A549 (cell line): ENCODE measurements at regions not wholly inside any gene's neighbourhood (a gene's known extent, or its start where the extent isn't known, plus 50 kb on each side); places are given as distances from the start of the nearest gene placed in this dataset.

ENCODE experiments used
- ATAC-seq, 2 experiments: fragments of 200-7000 bp in 1 of 2; fragments of >200 bp in 1 of 2; cut with Nextera tagmentation in 1 of 2; cut with Tn5 transposase in 1 of 2; 3 replicates each; pipeline versions ENCODE4 v1.8.0 to v1.9.1; 2018 to 2020; ENCODE audit warnings: mild to moderate bottlenecking in 1 of 2, moderate library complexity in 1 of 2
- CTCF ChIA-PET: fragments of 300-600 bp; sonication (Branson Sonifier 250); formaldehyde crosslinking; extraction: SDS; loops from one replicate; lab custom pipeline; 2021; ENCODE audit warnings: antibody characterized with exemption, inconsistent platforms; lab: Yijun Ruan, JAX
- POLR2A ChIA-PET: fragments of 350-600 bp; formaldehyde crosslinking; extraction: SDS; loops from one replicate; lab custom pipeline; 2021; ENCODE audit warnings: antibody characterized with exemption, inconsistent platforms; lab: Yijun Ruan, JAX
- DNase-seq, 2 experiments: peaks; one replicate each; pipeline versions ENCODE4 v3.0.0 to v3.0.0-alpha.2; 2011 to 2016; ENCODE audit warnings: low read depth in 1 of 2, low spot score in 1 of 2
- FAIRE-seq: peaks from 2 replicates; lab custom pipeline; 2011; peaks lifted over from hg19 to GRCh38; lab: Jason Lieb, UNC
- H3K27ac ChIP-seq, 2 experiments: fragments of >200 bp; sonication (Bioruptor Twin); formaldehyde crosslinking; 3 replicates each; pipeline ENCODE4 v1.5.1; 2016 to 2017
- H3K4me1 ChIP-seq: fragments of >200 bp; sonication (Bioruptor Twin); formaldehyde crosslinking; 3 replicates; pipeline ENCODE4 v1.6.1; 2016
- H3K4me2 ChIP-seq: fragments of >200 bp; sonication (Bioruptor Twin); formaldehyde crosslinking; 3 replicates; pipeline ENCODE4 v1.6.1; 2016
- H3K4me3 ChIP-seq: fragments of >200 bp; sonication (Bioruptor Twin); formaldehyde crosslinking; 3 replicates; pipeline ENCODE4 v1.5.1; 2016
- H3K9me3 ChIP-seq: fragments of >200 bp; sonication (Bioruptor Twin); formaldehyde crosslinking; 3 replicates; pipeline ENCODE4 v1.6.1; 2016
- CBX2 ChIP-seq: fragments of 200-600 bp; sonication (generic); IDR thresholded peaks from 2 replicates; pipeline ENCODE4 v1.6.1; 2016; ENCODE audit warnings: low read depth, mild to moderate bottlenecking, borderline replicate concordance
- CHD2 ChIP-seq: fragments of 150-350 bp; IDR thresholded peaks from 2 replicates; pipeline ENCODE4 v1.6.1; 2014; ENCODE audit warnings: low read length; ENCODE audit not compliant: partially characterized antibody
- CHD4 ChIP-seq: fragments of 200-600 bp; sonication (generic); IDR thresholded peaks from 2 replicates; pipeline ENCODE4 v1.6.1; 2016; ENCODE audit warnings: antibody characterized with exemption, mild to moderate bottlenecking, borderline replicate concordance
- EP300 ChIP-seq, 2 experiments: fragments of >200 bp; sonication (Bioruptor Twin); formaldehyde crosslinking; IDR thresholded peaks; 2 replicates in 1 of 2; 3 replicates in 1 of 2; pipeline ENCODE4 v1.6.1; 2016 to 2017
- FOSB ChIP-seq: fragments of 250-450 bp; sonication (Bioruptor Pico); IDR thresholded peaks from 2 replicates; pipeline ENCODE4 v1.5.0; 2020; ENCODE audit warnings: mild to moderate bottlenecking, moderate library complexity
- FOSL2 ChIP-seq, 2 experiments: fragments of 450-650 bp in 1 of 2; fragments of >200 bp in 1 of 2; sonication (Bioruptor Twin) in 1 of 2; formaldehyde crosslinking; IDR thresholded peaks; 2 replicates each; pipeline versions ENCODE4 v1.5.0 to v1.6.1; 2016 to 2020; ENCODE audit warnings: mild to moderate bottlenecking in 1 of 2, moderate library complexity in 1 of 2
- FOXS1 ChIP-seq: fragments of 250-450 bp; sonication (Bioruptor Pico); IDR thresholded peaks from 2 replicates; pipeline ENCODE4 v1.5.0; 2020; ENCODE audit warnings: mild to moderate bottlenecking, moderate library complexity
- MAFK ChIP-seq: fragments of 450-650 bp; IDR thresholded peaks from 2 replicates; pipeline ENCODE4 v1.6.1; 2014; ENCODE audit not compliant: partially characterized antibody
- NFE2L2 ChIP-seq: fragments of 150-350 bp; conservative IDR thresholded peaks from 2 replicates; pipeline ENCODE4 v1.6.1; 2014; ENCODE audit warnings: low read length
- POLR2AphosphoS2 ChIP-seq: conservative IDR thresholded peaks from 2 replicates; pipeline ENCODE4 v1.6.1; 2012; ENCODE audit warnings: low read length, improper control_type of control experiment, inconsistent platforms
- RAD21 ChIP-seq, 2 experiments: fragments of >200 bp in 1 of 2; sonication (Bioruptor Twin) in 1 of 2; formaldehyde crosslinking in 1 of 2; IDR thresholded peaks in 1 of 2; conservative IDR thresholded peaks in 1 of 2; 2 replicates in 1 of 2; 3 replicates in 1 of 2; pipeline ENCODE4 v1.6.1; 2012 to 2018; ENCODE audit warnings: inconsistent platforms in 1 of 2
- RFX5 ChIP-seq: fragments of 450-650 bp; IDR thresholded peaks from 2 replicates; pipeline ENCODE4 v1.7.1; 2014; ENCODE audit warnings: antibody characterized with exemption, mild to moderate bottlenecking, moderate library complexity
- SMC3 ChIP-seq: fragments of >200 bp; sonication (Bioruptor Twin); formaldehyde crosslinking; IDR thresholded peaks from 3 replicates; pipeline ENCODE4 v1.6.1; 2018; ENCODE audit warnings: inconsistent platforms
- TFCP2L1 ChIP-seq: fragments of 250-450 bp; sonication (Bioruptor Pico); IDR thresholded peaks from 2 replicates; pipeline ENCODE4 v1.5.0; 2021; ENCODE audit warnings: mild to moderate bottlenecking
- ZNF302 ChIP-seq: fragments of 250-450 bp; sonication (Bioruptor Pico); IDR thresholded peaks from 2 replicates; pipeline ENCODE4 v1.9.0; 2021; ENCODE audit warnings: inconsistent platforms, mild to moderate bottlenecking, moderate library complexity
- WGBS: methylation state at CpG from one replicate; pipeline ENCODE4 v1.1.6; 2017; ENCODE audit errors: missing lambda C conversion rate; 5-methylcytosine and 5-hydroxymethylcytosine counted together
- TF ChIP-seq, protein P1 (sequence below): fragments of 250-450 bp; sonication (Bioruptor Pico); IDR thresholded peaks from 2 replicates; pipeline ENCODE4 v1.5.0; 2020; ENCODE audit warnings: low read depth, mild to moderate bottlenecking, moderate library complexity
- TF ChIP-seq, protein P2 (sequence below): fragments of 200-600 bp; sonication (generic); IDR thresholded peaks from 2 replicates; pipeline ENCODE4 v1.6.1; 2016; ENCODE audit warnings: antibody characterized with exemption, mild to moderate bottlenecking, moderate library complexity
- TF ChIP-seq, protein P3 (sequence below): fragments of >200 bp; sonication (Bioruptor Twin); formaldehyde crosslinking; IDR thresholded peaks from 3 replicates; pipeline ENCODE4 v1.6.1; 2016
- TF ChIP-seq, protein P4 (sequence below): fragments of >200 bp; sonication (Bioruptor Twin); formaldehyde crosslinking; IDR thresholded peaks from 3 replicates; pipeline ENCODE4 v1.5.1; 2016
- TF ChIP-seq, protein P5 (sequence below): IDR thresholded peaks from 2 replicates; pipeline ENCODE4 v1.6.1; 2012
- TF ChIP-seq, protein P6 (sequence below): fragments of 450-650 bp; IDR thresholded peaks from 2 replicates; pipeline ENCODE4 v1.6.1; 2014; ENCODE audit warnings: antibody characterized with exemption

DNA sequence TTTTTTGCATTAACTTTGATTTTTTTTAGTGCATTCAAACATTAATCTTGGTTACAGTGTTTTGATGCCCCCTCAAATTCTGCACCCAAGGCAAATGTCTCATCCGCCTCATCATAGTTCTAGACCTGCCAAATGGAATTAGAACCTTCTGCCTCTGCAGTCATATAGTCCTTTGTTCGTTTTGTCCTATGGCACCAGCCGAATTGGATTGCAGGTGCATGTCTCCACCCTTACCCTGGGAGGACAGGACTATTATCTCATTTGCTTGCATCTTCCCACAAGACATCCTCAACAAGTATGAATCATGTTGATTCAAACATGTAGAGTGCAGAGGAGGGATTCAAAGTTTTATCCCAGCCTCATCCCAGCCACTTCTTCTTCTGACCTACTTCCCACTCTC, 579.1 kb downstream of the VRK1 start:
- CTCF ChIA-PET: no interaction called here
- POLR2A ChIA-PET: no interaction called here
- DNase-seq: no peak

DNA sequence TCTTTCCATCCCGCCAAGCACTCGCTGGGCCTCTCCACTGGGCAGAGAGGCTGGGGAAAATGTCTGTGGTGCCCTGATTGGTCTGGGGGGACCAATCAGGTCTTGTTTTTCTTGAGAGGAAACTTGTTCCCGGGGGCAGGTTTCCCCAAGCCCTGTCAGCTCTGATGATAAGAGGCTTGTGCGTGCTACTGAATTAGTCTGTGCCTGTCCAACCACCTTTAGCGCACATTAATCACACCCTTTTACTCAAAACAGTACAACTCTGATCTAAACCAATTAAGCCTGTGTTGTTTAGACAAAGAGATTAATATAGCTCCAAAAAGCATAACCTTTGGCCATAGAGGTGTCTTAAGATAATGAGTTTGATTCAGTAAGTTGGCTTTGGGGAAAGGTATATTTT, 580.4 kb downstream of the VRK1 start:
- FAIRE-seq: no peak
- Histone ChIP-seq H3K9me3 (no peaks in the 10 kb centered on the region), H3K4me3 (no peak overlapping the region), H3K4me1 (no peaks in the 10 kb centered on the region)
- POLR2A ChIA-PET: no interaction called here
- TF ChIP-seq ZNF302 (CRISPR knock-in tag) (no peak), RAD21 (conservative IDR thresholded peaks at IDR 0.05 in 1 of 2, IDR thresholded peaks at IDR 0.05 in 1 of 2) (no peak), CHD4 (no peak), EP300 (IDR thresholded peaks at IDR 0.05) (no peak), FOSL2 (IDR thresholded peaks at IDR 0.05) (no peak), FOSL2 (CRISPR knock-in tag; IDR thresholded peaks at IDR 0.05) (no peak)
- TF ChIP-seq, protein P1, sequence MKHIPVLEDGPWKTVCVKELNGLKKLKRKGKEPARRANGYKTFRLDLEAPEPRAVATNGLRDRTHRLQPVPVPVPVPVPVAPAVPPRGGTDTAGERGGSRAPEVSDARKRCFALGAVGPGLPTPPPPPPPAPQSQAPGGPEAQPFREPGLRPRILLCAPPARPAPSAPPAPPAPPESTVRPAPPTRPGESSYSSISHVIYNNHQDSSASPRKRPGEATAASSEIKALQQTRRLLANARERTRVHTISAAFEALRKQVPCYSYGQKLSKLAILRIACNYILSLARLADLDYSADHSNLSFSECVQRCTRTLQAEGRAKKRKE (CRISPR knock-in tag): no peak
- TF ChIP-seq, protein P2, sequence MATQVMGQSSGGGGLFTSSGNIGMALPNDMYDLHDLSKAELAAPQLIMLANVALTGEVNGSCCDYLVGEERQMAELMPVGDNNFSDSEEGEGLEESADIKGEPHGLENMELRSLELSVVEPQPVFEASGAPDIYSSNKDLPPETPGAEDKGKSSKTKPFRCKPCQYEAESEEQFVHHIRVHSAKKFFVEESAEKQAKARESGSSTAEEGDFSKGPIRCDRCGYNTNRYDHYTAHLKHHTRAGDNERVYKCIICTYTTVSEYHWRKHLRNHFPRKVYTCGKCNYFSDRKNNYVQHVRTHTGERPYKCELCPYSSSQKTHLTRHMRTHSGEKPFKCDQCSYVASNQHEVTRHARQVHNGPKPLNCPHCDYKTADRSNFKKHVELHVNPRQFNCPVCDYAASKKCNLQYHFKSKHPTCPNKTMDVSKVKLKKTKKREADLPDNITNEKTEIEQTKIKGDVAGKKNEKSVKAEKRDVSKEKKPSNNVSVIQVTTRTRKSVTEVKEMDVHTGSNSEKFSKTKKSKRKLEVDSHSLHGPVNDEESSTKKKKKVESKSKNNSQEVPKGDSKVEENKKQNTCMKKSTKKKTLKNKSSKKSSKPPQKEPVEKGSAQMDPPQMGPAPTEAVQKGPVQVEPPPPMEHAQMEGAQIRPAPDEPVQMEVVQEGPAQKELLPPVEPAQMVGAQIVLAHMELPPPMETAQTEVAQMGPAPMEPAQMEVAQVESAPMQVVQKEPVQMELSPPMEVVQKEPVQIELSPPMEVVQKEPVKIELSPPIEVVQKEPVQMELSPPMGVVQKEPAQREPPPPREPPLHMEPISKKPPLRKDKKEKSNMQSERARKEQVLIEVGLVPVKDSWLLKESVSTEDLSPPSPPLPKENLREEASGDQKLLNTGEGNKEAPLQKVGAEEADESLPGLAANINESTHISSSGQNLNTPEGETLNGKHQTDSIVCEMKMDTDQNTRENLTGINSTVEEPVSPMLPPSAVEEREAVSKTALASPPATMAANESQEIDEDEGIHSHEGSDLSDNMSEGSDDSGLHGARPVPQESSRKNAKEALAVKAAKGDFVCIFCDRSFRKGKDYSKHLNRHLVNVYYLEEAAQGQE: no peak
- TF ChIP-seq, all 56 proteins: peak for 0
- CTCF ChIA-PET: no interaction called here
- 29% methylated on average over 5 of the region's 5 CpGs for WGBS
- Histone ChIP-seq H3K27ac (no peak overlapping the region), H3K4me2 (no peak overlapping the region)
- ATAC-seq (no peak), DNase-seq (no peak)

More for the DNA sequence above, 579.1 kb downstream of the VRK1 start:
- Histone ChIP-seq H3K4me2 (no peak overlapping the region), H3K27ac (no peak overlapping the region), H3K9me3 (no peaks in the 10 kb centered on the region), H3K4me3 (no peak overlapping the region), H3K4me1 (no peaks in the 10 kb centered on the region)
- ATAC-seq (no peak), FAIRE-seq (no peak)
- TF ChIP-seq FOSB (CRISPR knock-in tag): no peak
- TF ChIP-seq CBX2: no peak
- TF ChIP-seq NFE2L2: no peak
- TF ChIP-seq, protein P3, sequence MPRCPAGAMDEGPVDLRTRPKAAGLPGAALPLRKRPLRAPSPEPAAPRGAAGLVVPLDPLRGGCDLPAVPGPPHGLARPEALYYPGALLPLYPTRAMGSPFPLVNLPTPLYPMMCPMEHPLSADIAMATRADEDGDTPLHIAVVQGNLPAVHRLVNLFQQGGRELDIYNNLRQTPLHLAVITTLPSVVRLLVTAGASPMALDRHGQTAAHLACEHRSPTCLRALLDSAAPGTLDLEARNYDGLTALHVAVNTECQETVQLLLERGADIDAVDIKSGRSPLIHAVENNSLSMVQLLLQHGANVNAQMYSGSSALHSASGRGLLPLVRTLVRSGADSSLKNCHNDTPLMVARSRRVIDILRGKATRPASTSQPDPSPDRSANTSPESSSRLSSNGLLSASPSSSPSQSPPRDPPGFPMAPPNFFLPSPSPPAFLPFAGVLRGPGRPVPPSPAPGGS: no peak
- no peak for TF ChIP-seq POLR2AphosphoS2
- no peak for TF ChIP-seq SMC3
- no peak for TF ChIP-seq RFX5
- TF ChIP-seq FOXS1: no peak
- TF ChIP-seq TFCP2L1 (CRISPR knock-in tag): no peak
- TF ChIP-seq CHD2: no peak
- TF ChIP-seq, protein P4, sequence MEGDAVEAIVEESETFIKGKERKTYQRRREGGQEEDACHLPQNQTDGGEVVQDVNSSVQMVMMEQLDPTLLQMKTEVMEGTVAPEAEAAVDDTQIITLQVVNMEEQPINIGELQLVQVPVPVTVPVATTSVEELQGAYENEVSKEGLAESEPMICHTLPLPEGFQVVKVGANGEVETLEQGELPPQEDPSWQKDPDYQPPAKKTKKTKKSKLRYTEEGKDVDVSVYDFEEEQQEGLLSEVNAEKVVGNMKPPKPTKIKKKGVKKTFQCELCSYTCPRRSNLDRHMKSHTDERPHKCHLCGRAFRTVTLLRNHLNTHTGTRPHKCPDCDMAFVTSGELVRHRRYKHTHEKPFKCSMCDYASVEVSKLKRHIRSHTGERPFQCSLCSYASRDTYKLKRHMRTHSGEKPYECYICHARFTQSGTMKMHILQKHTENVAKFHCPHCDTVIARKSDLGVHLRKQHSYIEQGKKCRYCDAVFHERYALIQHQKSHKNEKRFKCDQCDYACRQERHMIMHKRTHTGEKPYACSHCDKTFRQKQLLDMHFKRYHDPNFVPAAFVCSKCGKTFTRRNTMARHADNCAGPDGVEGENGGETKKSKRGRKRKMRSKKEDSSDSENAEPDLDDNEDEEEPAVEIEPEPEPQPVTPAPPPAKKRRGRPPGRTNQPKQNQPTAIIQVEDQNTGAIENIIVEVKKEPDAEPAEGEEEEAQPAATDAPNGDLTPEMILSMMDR: no peak
- TF ChIP-seq, protein P5, sequence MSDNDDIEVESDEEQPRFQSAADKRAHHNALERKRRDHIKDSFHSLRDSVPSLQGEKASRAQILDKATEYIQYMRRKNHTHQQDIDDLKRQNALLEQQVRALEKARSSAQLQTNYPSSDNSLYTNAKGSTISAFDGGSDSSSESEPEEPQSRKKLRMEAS: no peak
- TF ChIP-seq FOSL2 (IDR thresholded peaks at IDR 0.05): no peak
- no peak for TF ChIP-seq FOSL2 (CRISPR knock-in tag; IDR thresholded peaks at IDR 0.05)
- TF ChIP-seq ZNF302 (CRISPR knock-in tag): no peak
- TF ChIP-seq MAFK: no peak
- TF ChIP-seq, protein P6, sequence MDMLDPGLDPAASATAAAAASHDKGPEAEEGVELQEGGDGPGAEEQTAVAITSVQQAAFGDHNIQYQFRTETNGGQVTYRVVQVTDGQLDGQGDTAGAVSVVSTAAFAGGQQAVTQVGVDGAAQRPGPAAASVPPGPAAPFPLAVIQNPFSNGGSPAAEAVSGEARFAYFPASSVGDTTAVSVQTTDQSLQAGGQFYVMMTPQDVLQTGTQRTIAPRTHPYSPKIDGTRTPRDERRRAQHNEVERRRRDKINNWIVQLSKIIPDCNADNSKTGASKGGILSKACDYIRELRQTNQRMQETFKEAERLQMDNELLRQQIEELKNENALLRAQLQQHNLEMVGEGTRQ: no peak
- WGBS: 2% methylated on average over 3 of the region's 3 CpGs
